ENCODE measurements at regions not wholly inside any gene's neighbourhood (a gene's known extent, or its start where the extent isn't known, plus 50 kb on each side); places are given as distances from the start of the nearest gene placed in this dataset.

DNA sequence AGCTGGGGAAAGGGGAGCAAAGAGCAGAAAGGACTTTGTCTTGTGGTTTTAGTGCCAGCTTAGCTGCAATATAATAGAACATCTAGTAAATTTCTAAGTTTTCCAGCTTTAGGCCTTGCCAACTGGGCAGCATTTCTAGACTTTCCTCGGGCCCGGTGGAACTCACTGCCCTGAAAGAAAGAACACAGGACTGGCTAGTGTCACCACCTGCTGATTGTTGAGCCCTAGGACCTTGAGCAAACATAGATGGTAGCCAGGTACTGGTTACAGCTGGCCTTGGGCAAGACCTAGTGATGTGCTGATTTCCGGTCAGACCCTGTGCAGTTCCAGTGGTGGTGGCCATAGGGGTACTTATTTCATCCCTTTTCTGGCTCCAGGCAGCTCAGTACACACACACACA lies 753.2 kb upstream of the B3GALT2 start:
- ATAC-seq (ENCODE audit: insufficient read depth, low FRiP score) = no peak
- Histone ChIP-seq H3K27me3 (ENCODE audit: control insufficient read depth in 3 of 3, insufficient read depth in 3 of 3, low read length in 2 of 3) (no peaks in the 10 kb centered on the region), H3K4me1 (ENCODE audit: control insufficient read depth in 5 of 5, insufficient read depth in 5 of 5, low read length in 5 of 5) (no peaks in the 10 kb centered on the region), H3K4me3 (no peak overlapping the region), H3K36me3 (ENCODE audit: control insufficient read depth in 4 of 4, insufficient read depth in 4 of 4, low read length in 4 of 4) (no peaks in the 10 kb centered on the region), H3K27ac (ENCODE audit: low read depth in 1 of 2, low read length in 1 of 2) (no peak overlapping the region), H3K9ac (ENCODE audit: insufficient read depth in 1 of 2, low read length in 2 of 2) (no peak overlapping the region), H3K9me3 (ENCODE audit: control insufficient read depth in 4 of 4, insufficient read depth in 3 of 4, low read length in 3 of 4) (peaks cover 0 to 5% (median 0%) of the 10 kb centered on the region in 4 donors)
- WGBS, 2 donors = 95 to 100% methylated on average over 3 of the region's 3 CpGs
- TF ChIP-seq, protein P1, sequence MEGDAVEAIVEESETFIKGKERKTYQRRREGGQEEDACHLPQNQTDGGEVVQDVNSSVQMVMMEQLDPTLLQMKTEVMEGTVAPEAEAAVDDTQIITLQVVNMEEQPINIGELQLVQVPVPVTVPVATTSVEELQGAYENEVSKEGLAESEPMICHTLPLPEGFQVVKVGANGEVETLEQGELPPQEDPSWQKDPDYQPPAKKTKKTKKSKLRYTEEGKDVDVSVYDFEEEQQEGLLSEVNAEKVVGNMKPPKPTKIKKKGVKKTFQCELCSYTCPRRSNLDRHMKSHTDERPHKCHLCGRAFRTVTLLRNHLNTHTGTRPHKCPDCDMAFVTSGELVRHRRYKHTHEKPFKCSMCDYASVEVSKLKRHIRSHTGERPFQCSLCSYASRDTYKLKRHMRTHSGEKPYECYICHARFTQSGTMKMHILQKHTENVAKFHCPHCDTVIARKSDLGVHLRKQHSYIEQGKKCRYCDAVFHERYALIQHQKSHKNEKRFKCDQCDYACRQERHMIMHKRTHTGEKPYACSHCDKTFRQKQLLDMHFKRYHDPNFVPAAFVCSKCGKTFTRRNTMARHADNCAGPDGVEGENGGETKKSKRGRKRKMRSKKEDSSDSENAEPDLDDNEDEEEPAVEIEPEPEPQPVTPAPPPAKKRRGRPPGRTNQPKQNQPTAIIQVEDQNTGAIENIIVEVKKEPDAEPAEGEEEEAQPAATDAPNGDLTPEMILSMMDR (IDR thresholded peaks at IDR 0.05; ENCODE audit: control extremely low read depth, extremely low read depth) = no peak
- no peak for DNase-seq

DNA sequence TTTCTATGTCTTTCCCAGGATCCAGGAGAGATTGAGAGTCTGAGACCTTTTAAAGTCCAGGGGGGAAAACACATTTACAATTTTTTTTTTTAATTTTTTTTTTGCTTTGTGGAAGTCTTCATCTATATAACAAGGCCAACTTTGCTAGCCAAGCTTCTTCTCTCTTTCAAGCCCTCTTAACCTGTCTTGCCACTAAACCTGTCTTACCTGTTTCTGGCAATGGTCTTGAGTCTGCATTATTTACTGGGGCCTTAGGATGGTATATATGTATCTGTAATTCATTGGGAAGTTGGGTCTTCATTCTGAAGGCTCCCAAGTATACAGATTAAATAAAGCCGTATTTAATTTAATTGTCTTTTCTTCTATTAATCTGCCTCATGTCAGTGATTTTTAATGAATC lies 750.9 kb upstream of the B3GALT2 start:
- Histone ChIP-seq H3K4me1 (ENCODE audit: control insufficient read depth in 5 of 5, insufficient read depth in 5 of 5, low read length in 5 of 5) (no peaks in the 10 kb centered on the region), H3K27me3 (ENCODE audit: control insufficient read depth in 3 of 3, insufficient read depth in 3 of 3, low read length in 2 of 3) (no peaks in the 10 kb centered on the region), H3K4me3 (no peak overlapping the region), H3K9ac (ENCODE audit: insufficient read depth in 1 of 2, low read length in 2 of 2) (no peak overlapping the region), H3K27ac (ENCODE audit: low read depth in 1 of 2, low read length in 1 of 2) (no peak overlapping the region), H3K36me3 (ENCODE audit: control insufficient read depth in 4 of 4, insufficient read depth in 4 of 4, low read length in 4 of 4) (no peaks in the 10 kb centered on the region), H3K9me3 (ENCODE audit: control insufficient read depth in 4 of 4, insufficient read depth in 3 of 4, low read length in 3 of 4) (no peaks in the 10 kb centered on the region)
- DNase-seq (no peak), ATAC-seq (ENCODE audit: insufficient read depth, low FRiP score) (no peak)
- TF ChIP-seq, protein P1 (IDR thresholded peaks at IDR 0.05; ENCODE audit: control extremely low read depth, extremely low read depth) = no peak
- 98 to 100% methylated on average over 1 of the region's 1 CpG for WGBS, 2 donors

DNA sequence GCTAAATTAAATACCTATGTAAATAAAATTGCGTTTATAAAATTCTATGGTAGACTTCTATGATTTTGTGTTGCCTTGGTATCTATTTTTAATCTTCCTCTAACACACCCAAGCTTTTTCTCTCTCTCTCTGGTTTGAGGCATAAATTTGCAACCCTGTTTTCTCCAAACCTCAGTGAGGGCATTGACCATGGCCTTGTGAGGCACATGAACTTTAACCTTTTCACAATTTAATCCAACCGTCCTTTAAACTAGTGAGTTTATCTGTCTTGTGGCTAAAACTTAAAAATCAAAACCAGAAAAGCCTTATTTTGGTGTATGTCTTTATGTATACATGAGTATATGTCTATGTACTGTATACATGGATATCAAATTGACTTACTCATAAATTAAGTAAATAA lies 746.6 kb upstream of the B3GALT2 start:
- Histone ChIP-seq H3K9me3 (ENCODE audit: control insufficient read depth in 4 of 4, insufficient read depth in 3 of 4, low read length in 3 of 4) (peaks cover 0 to 1% (median 0%) of the 10 kb centered on the region in 4 donors), H3K9ac (ENCODE audit: insufficient read depth in 1 of 2, low read length in 2 of 2) (no peak overlapping the region), H3K36me3 (ENCODE audit: control insufficient read depth in 4 of 4, insufficient read depth in 4 of 4, low read length in 4 of 4) (no peaks in the 10 kb centered on the region), H3K4me3 (no peak overlapping the region), H3K27ac (ENCODE audit: low read depth in 1 of 2, low read length in 1 of 2) (no peak overlapping the region), H3K27me3 (ENCODE audit: control insufficient read depth in 3 of 3, insufficient read depth in 3 of 3, low read length in 2 of 3) (no peaks in the 10 kb centered on the region), H3K4me1 (ENCODE audit: control insufficient read depth in 5 of 5, insufficient read depth in 5 of 5, low read length in 5 of 5) (no peaks in the 10 kb centered on the region)
- ATAC-seq (ENCODE audit: insufficient read depth, low FRiP score) (no peak), DNase-seq (no peak)
- WGBS, 2 donors = 88 to 92% methylated on average over 2 of the region's 2 CpGs
- TF ChIP-seq, protein P1 (IDR thresholded peaks at IDR 0.05; ENCODE audit: control extremely low read depth, extremely low read depth) = no peak

DNA sequence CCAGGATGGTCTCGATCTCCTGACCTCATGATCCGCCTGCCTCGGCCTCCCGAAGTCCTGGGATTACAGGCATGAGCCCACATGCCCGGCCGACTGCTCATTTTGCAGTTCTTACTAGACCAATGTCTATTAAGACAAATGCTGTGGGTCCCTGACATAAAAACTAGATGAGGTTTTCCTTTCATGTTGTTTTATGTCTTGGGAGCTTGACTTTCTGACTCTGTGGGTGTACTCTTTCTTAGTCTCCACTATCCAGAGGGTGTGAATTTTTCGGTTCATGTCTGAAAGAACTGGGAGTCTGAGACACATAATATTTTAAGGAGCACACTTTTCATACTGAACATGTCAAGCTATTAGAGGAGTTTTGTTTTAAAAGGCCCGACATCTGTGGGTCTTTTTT lies 744.9 kb upstream of the B3GALT2 start:
- no peak overlapping the region for H3K4me3 ChIP-seq
- no peak overlapping the region for H3K9ac ChIP-seq (ENCODE audit: insufficient read depth in 1 of 2, low read length in 2 of 2)
- no peaks in the 10 kb centered on the region for H3K4me1 ChIP-seq (ENCODE audit: control insufficient read depth in 5 of 5, insufficient read depth in 5 of 5, low read length in 5 of 5)
- DNase-seq = no peak
- no peaks in the 10 kb centered on the region for H3K36me3 ChIP-seq (ENCODE audit: control insufficient read depth in 4 of 4, insufficient read depth in 4 of 4, low read length in 4 of 4)
- ATAC-seq (ENCODE audit: insufficient read depth, low FRiP score) = no peak
- H3K9me3 ChIP-seq (ENCODE audit: control insufficient read depth in 4 of 4, insufficient read depth in 3 of 4, low read length in 3 of 4) = peaks cover 0 to 11% (median 6%) of the 10 kb centered on the region in 4 donors
- TF ChIP-seq, protein P1 (IDR thresholded peaks at IDR 0.05; ENCODE audit: control extremely low read depth, extremely low read depth) = no peak
- H3K27ac ChIP-seq (ENCODE audit: low read depth in 1 of 2, low read length in 1 of 2) = no peak overlapping the region
- H3K27me3 ChIP-seq (ENCODE audit: control insufficient read depth in 3 of 3, insufficient read depth in 3 of 3, low read length in 2 of 3) = no peaks in the 10 kb centered on the region
- WGBS, 2 donors = 93 to 95% methylated on average over 8 of the region's 8 CpGs

All from lung (tissue), 11 donors.